HepG2 (cell line): ENCODE measurements at regions not wholly inside any gene's neighbourhood (a gene's known extent, or its start where the extent isn't known, plus 50 kb on each side); places are given as distances from the start of the nearest gene placed in this dataset.

Source experiments
- DNMT1 ChIP-seq: sonication (generic); formaldehyde crosslinking; IDR thresholded peaks from 2 replicates; pipeline ENCODE4 v1.5.1; 2020; ENCODE audit warnings: mild to moderate bottlenecking, missing genetic modification reagents
- GABPA ChIP-seq, 2 experiments: IDR thresholded peaks; 2 replicates each; pipeline ENCODE4 v1.6.1; 2011 to 2016; ENCODE audit warnings: low read depth in 2 of 2, low read length in 1 of 2, missing biosample characterization in 1 of 2, missing genetic modification characterization in 1 of 2
- GLMP ChIP-seq: sonication (generic); formaldehyde crosslinking; IDR thresholded peaks from 2 replicates; pipeline ENCODE4 v1.9.0; 2021; ENCODE audit warnings: missing genetic modification reagents, mild to moderate bottlenecking, borderline replicate concordance
- HNF4A ChIP-seq: sonication (generic); formaldehyde crosslinking; IDR thresholded peaks from 2 replicates; pipeline ENCODE4 v1.4.0; 2020; ENCODE audit warnings: missing genetic modification reagents
- KDM5A ChIP-seq: fragments of 200-600 bp; sonication (generic); IDR thresholded peaks from 2 replicates; pipeline ENCODE4 v1.7.0; 2018; ENCODE audit warnings: antibody characterized with exemption, mild to moderate bottlenecking, low read length, borderline replicate concordance
- NFIC ChIP-seq: IDR thresholded peaks from 2 replicates; pipeline ENCODE4 v1.6.1; 2012; ENCODE audit warnings: mild to moderate bottlenecking, low read length, inconsistent platforms
- RBAK ChIP-seq: sonication (generic); formaldehyde crosslinking; IDR thresholded peaks from 2 replicates; pipeline ENCODE4 v1.5.1; 2020; ENCODE audit warnings: mild to moderate bottlenecking, missing genetic modification reagents
- TMF1 ChIP-seq: sonication (generic); formaldehyde crosslinking; IDR thresholded peaks from 2 replicates; pipeline ENCODE4 v1.8.1; 2022; ENCODE audit warnings: low read depth, missing genetic modification reagents
- ZNF160 ChIP-seq: sonication (generic); formaldehyde crosslinking; IDR thresholded peaks from 2 replicates; pipeline ENCODE4 v1.8.0; 2022; ENCODE audit warnings: mild to moderate bottlenecking, inconsistent platforms, missing genetic modification reagents
- ZNF780A ChIP-seq: sonication (generic); formaldehyde crosslinking; IDR thresholded peaks from 2 replicates; pipeline ENCODE4 v1.8.0; 2022; ENCODE audit warnings: mild to moderate bottlenecking, missing genetic modification reagents, moderate library complexity

GRCh38 chr3:25284249-25284648 lies 143.8 kb upstream of the RARB start:
- TF ChIP-seq DNMT1 (CRISPR knock-in tag) (no peak), GLMP (CRISPR knock-in tag) (no peak), ZNF780A (CRISPR knock-in tag) (no peak), HNF4A (CRISPR knock-in tag) (no peak), GABPA (IDR thresholded peaks at IDR 0.05; ENCODE audit: low read depth, low read length) (no peak), GABPA (CRISPR knock-in tag; IDR thresholded peaks at IDR 0.05; ENCODE audit: low read depth) (no peak), NFIC (no peak), RBAK (CRISPR knock-in tag) (no peak), TMF1 (CRISPR knock-in tag) (no peak), ZNF160 (CRISPR knock-in tag) (no peak), KDM5A (no peak)
